HG02678 (cell line): ENCODE measurements at regions not wholly inside any gene's neighbourhood (a gene's known extent, or its start where the extent isn't known, plus 50 kb on each side); places are given as distances from the start of the nearest gene placed in this dataset.
"Not testable (repeated sequence)": the region's sequence is repeated elsewhere in the genome, so short reads cannot be mapped to it uniquely, and the experiment has no call there.

Experiments used
- ATAC-seq: cut with Tn5 transposase; IDR thresholded peaks from one replicate; pipeline ENCODE4 v1.9.1; 2021; ENCODE audit warnings: mild to moderate bottlenecking, moderate library complexity; ENCODE audit not compliant: unreplicated experiment

DNA sequence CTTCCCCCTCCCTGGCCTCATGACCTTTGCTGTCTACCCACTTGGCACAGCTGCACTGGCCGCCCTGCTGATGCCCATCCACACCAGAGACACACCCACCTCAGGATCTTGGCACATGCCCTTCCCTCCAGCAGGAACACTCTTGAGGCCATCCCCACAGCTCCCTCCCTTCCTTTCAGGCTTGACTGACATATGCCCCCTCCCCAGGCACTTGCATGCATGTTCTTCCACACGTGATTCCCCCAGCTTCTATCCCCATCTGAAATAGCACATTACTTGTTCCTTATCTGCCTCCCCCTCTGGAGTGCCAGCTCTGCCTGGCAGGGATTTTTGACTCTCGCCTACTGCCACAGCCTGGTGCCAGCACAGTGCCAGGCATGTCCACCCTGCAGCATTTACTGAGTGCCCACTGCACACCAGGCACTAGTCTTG lies 98.5 kb upstream of the SLC25A33 start:
- ATAC-seq, result no peak

DNA sequence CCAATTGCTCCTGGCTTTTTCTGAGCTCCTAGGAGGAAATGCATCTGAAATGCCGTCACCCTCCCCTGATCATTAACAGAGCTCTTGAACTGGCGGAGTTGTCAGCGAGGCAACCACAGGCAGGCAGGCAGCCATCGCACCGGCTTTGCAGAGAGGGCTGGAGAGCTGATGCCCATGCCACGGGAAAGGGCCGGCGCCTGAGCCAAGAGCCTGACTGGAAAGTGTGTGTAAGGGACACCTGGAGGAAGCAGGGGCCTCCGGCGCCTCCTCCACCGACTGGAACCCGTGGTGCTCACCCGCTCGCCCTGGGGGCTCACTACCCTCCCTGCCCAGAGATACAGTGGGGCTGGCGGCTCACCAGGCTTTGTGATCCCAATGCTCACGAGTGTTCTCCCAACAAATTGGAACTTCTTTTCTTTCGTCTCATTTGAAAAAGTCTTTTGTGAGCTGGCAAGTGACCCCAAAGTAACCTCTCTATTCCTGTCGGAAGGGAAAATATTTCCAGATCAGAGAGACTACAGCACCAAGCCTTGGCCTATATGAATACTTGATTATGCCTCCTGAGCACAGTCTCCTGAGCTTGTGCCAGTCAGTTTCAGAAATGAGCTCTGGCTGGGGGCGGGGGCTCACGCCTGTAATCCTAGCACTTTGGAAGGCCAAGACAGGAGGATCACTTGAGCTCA lies 97.7 kb upstream of the SLC25A33 start:
- no peak for ATAC-seq

DNA sequence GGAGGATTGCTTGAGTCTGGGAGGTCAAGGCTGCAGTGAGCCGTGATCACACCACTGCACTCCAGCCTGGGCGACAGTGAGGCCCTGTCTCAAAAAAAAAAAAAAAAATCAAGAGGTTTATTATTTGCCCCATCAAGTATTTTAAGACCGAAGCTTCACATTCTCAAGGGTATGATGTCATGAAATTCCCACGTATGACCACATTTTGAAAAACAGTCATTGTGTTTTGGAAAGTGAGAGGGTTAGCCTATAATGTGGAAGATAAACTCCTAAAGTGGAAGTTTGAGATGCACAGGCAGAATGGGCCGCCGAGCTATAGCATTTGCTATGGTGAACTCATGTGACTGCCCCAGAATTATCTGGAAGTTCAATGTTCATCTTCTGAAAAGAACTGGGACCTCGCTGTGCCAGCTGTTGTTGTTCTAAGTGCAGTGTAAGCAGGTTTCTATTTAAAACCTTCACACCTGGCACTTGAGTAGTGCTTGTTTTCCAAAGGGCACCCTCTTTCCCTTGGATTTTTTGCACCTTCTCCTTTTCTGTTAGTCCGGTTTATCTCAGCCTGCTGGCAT lies 96.9 kb upstream of the SLC25A33 start:
- no peak for ATAC-seq

DNA sequence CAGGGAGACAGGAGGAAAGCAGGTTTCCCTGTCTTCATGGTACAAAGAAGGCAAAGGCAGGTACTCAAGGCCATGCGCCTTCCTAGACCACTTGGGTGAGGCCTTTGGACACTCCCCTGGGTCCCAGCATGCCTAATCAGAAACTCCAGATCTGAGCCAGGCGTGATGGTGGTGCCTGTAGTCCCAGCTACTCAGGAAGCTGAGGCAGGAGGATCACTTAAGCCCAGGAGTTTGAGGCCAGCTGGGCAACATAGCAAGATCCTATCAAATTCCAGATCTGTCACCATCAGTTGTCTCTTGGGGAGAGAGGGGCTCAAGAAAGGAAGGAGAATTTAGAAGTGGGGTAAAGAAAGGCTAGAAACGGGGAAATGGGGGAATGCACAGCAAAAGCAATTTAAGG lies 96.3 kb upstream of the SLC25A33 start:
- ATAC-seq, result no peak

DNA sequence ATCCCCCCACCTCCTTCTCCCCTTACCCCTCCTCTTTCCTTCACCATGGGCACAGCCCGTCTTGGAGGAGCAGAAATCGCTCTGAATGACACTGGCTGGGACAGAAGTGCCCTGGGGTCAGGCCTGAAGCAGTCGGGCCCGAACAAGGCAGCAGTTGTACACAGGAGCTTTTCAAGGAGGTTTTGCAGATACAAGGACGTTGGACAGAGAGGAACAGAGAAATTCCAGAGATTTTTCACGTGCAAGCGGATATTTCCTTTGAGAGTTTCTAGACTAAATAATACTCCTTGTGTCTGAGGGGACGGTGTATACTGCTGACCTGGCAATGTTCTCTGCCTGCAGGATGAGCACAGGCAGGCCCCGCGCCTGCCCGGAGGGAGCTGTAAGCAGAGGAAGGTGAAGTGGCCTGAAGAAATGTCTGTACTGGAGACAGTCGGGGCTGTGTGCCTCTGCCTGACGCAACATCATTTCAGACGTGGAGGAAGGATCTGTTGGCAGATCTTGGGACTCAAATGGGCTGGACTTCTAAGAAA lies 95.3 kb upstream of the SLC25A33 start:
- ATAC-seq, result no peak

DNA sequence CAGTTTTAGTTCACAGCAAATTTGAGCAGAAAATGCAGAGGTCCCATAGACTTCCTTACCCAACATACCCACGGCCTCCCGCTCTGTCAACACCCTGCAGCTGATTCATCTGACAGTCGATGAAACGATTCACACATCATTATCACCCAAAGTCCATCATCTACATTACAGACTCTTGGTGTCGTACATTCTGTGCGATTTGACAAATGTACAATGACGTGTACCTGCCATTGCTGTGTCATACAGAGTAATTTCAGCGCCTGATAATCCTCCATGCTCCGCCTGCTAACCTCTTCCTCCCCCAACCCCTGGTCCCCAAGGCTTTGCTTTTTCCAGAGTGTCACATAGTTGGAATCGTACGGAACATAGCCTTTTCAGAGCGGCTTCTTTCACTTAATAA lies 94.7 kb upstream of the SLC25A33 start:
- ATAC-seq, result no peak

DNA sequence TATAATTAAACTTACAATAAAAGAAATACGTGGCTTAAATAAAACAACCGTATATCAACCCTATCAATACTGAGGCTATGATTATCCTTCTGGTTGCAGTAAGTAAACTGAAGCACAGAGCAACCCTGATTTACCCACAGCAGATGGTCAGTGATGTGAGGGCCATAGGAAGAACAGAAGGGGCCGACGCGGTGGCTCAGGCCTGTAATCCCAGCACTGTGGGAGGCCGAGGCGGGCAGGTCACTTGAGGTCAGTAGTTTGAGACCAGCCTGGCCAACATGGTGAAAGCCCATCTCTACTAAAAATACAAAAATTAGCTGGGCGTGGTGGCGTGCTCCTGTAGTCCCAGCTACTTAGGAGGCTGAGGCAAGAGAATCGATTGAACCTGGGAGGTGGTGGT lies 94.2 kb upstream of the SLC25A33 start:
- not testable (repeated sequence) for ATAC-seq

DNA sequence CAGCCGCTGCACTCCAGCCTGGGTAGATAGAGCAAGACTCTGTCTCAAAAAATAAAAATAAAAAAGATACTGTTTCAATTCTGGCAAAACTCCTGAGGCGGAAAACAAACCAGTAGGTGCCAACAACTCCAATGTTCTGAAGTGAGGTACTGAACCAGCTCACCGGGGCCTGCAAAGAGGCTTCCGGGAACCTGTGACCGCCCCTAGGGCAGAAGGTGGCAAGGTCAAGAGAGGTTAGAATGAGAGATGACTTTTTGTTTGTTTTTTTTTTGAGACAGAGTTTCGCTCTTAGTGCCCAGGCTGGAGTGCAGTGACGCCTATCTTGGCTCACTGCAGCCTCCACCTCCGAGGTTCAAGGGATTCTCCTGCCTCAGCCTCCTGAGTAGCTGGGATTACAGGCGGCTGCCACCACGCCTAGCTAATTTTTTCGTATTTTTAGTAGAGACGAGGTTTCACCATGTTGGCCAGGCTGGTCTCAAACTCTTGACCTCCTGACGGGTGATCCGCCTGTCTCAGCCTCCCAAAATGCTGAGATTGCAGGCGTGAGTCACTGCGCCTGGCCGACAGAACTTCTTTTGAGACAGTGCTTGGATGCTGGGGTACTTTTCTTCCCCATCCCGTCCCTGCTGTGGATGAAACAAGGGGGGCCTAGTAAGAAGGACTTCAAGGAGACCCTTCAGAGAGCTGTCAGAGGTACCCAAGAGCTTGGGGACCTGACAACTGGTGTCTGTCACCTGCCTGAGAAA lies 91.9 kb upstream of the SLC25A33 start:
- ATAC-seq, result no peak

DNA sequence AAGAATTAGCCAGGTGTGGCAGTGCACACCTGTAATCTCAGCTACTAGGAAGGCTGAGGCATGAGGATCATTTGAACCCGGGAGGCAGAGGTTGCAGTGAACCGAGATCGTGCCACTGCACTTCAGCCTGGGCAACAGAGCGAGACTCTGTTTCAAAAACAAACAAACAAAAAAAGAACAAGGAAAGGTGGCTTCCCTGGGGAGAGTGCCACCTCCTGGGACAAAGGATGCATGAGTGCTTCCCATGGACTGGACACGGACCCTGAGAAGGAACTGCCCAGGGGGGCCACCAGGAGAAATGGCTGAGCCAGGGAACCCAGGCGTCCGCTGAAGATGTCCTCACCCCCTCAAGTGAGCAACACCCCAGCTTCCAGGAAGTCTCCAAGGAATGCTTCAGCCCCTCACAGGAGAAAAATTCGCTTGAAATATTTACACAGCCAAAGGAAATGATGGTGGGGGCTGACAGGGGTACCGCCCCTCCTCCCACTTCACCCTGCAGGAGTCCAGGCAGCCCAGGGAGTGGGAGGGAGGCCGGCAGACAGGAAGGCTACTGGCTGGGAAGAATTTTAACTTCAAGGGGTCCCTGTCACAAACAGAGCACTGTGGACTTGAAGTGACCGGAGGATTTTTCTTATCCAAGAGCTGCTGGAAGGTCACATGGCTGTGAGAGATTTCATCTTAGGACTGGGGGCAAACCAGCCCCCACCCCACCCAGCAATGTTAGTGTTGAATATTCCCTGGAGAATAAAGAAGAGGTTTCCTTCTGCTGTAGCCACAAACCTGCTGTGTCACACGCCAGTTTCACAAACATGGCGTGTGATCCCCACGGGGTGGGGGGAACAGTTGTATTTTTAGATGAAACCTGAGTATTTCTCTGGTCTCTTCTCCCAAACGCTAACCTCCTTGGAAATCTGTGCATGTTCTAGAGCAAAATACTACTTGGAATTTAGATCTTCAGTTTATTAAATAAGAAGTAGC lies 90.8 kb upstream of the SLC25A33 start:
- no peak for ATAC-seq

DNA sequence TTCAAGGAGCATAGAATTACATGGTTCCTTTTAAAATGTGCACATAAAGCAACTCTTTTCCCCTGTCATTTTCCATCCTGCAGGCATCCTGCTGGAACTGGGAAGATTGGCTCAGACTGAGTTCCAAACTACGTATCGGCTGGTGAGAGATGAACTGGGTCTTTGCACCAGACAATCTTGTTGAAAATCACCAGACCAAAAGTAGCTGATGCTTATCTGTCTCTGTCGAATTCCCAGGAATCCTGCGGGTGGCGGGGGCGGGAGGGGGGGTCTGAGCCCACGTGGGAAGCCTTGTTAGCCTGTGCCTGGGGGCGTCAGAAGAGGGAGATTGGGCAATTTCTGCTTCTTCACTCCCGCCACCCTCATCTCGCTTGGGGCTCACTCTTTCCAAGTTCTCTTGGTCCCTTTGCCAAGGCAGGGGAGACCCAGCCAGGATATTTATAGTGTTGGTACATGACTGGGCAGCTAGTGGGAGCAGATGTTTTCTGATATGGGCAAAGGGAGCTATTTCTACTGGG lies 90.1 kb upstream of the SLC25A33 start:
- ATAC-seq, result no peak

DNA sequence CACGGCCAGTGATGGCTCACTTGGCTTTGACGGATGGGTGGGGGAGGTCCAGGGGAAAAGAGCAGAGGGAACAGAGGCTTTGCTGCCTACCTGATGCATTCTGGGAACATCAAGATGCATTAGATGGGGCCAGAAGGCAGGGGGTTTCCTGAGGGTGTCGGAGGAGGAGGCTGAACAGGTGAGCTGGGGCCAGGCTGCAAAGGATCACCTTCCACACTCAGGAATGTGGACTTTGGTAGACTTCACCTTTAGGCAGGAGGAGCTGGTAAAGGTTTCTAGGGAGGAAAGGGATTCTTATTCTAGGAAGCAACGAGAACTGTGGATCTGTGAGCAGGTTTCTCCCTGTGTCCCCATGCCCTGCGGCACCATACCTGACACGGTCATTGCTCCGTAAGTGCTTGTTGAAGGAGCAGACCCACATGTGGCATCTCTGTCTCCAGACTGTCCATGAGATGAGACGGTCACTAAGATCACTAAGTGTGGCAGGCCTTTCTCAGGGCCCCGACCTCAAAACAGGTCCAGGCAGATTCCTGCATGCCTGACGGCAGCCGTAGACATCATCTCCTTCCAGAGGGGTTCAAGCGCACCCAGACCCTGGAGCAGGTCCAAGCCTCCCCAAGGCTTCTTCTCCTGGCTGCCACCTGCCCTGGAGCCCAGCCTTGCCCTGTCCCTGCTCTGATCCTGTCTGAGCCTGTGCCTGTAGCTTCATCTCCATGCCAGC lies 89.1 kb upstream of the SLC25A33 start:
- no peak for ATAC-seq

DNA sequence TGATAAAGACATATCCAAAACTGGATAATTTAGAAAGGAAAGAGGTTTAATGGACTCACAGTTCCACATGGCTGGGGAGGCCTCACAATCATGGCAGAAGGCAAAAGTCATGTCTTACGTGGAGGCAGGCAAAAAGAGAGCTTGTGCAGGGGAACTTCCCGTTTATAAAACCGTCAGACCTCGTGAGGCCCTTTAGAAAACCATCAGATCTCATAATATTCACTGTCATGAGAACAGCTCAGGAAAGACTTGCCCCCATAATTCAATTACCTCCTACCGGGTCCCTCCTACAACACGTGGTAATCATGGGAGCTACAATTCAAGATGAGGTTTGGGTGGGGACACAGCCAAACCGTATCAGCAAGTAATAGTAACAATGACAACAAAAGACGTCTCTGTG lies 88.2 kb upstream of the SLC25A33 start:
- no peak for ATAC-seq

DNA sequence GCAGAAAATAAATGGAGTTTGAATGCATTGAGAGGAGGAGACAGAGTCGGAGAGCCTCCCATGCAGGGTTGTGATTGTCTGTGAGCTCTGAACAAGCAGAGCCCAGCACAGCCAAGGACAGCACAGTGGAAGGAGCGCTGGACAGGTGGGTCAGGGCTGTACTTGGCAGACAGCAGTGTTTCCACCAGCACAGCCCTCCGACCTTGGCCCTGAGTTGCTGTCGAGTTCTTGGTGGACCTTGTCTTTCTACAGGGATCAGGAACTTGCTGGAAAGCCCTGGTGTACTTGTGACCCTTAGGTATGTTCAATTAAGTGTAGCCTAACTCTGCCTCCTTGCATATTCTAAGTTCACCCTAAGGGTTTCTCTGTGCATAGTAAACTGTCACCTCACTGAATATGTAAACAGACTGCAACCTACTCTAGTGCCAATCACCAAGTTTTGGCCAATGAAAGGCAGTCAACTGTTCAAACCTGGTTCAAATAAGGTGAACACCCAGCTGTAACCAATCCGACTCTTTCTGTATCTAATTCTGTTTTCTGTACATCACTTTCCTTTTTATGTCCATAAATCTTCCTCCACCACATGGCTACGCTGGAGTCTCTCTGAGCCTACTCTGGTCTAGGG lies 86.6 kb upstream of the SLC25A33 start:
- no peak for ATAC-seq

DNA sequence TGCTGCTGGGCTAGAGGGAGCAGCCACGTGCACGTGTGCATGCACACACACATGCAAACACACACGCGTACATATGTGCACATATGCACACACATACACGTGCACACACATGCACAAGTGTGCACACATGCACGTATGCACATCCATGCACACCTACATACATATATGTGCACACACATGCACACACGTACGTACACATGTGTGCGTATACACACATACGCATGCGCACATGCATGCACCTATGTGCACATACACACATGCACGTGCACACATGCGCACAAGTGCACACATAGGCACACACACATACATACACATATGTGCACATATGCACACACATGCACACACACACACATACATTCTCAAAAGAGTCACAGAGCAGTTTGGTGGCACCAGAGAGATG lies 85.9 kb upstream of the SLC25A33 start:
- no peak for ATAC-seq

DNA sequence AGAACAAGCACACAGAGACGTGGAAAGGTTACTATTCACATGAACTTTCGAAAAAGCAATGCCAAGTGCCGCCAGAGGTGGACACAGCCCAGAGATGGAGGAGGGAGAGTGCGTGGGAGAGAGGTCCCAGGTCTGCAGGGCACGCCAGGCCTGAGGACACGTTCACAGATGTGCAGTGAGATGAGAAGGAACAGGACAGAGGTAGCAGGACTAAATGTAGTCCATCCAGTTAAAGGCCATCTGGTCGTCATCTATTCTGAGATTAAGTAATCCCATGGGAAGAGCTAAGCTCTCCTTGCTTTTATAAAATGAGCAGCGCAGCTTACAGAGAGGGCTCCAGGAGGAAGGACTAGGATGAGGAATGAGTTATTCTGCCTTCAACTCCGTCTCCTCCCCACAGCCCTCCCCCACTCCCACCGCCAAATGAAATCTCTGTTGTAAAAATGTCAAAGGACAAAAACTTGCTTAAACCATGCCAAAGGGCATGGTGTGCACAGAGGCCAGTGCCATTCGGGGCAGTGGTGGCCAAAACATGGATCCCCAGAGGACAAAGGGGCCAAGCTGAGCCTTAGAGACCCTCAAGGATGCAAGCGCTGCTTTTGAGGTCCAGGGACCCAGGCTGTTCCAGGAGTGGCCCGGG lies 85.4 kb upstream of the SLC25A33 start:
- no peak for ATAC-seq

DNA sequence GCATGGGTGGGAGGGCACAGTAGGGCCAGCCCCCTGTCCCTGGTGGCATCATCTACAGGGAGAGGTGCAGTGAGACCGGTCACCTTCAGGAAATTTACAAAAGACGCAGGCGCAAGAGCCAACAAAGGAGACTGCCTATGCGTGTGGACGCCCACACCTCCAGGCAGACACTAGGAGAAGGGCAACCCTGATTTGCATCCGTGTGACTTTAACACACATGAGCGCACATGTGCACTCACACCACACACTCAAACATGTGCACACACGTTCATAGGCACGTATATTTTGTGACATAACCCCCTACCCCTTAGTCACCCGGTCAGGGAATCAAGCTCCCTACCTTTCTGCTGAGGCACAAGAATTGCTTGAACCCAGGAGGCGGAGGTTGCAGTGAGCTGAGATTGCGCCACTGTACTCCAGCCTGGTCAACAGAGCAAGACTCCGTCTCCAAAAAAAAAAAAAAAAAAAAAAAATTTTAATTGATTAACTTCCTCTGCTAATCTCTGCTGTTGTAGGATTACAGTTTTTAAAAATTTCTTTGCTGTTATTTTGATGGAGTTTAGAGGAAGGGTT lies 84.7 kb upstream of the SLC25A33 start:
- no peak for ATAC-seq

DNA sequence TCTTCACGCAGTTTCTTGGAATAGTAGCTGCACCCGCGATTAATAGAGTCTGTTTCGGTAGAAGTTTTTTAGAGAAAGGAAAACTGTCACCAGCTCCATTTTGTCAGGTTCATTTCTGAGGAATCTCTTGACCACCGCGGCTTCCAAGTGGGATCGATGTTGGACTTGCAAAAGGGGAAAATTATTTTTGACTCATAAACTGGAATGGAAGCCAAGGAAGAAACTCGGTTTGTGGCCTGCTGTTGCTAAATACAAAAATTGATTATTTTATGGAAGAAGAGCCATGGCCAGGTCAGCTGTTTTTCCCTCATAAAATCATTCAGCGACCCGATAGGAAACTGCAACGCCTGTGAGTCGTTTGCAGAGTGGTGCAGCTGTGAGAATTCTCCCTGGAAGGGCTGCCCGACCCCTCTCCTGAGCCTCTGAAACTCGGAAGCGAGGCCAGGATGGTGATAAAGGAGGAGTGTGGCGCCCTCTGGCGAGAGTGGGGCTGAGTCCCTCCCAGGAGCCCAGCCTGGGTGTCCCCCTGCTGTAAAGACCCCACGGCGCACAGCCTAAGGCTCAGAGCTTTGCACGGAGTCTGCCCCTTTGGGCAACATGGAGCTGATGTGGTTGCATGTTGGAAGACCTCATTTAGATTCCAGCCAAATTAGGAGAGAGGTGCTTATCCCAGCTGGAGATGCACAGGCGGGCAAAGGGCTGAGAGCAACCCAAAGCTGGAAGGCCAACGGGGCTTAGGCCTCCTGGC lies 83.6 kb upstream of the SLC25A33 start:
- ATAC-seq, result no peak

DNA sequence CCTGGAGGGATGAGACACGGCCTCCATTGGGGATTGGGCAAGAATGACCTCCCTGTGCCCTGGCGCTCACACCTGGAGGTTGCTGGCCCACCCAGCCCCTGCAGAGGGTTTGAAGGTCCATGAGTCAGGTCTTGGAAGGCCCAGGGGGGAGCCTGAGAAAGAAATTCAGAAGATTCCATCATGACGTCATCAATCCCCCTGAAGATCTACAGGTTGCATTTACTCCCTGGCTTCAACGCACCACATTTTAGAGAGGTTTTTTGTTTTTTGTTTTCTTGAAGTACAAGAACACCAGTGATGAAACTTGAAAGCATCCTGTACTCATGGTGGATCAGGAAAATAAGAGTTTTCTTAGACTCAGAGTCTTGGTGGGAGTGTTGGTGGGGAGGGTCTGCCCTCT lies 82.4 kb upstream of the SLC25A33 start:
- ATAC-seq, result no peak
